HEK293T (cell line): ENCODE measurements at regions not wholly inside any gene's neighbourhood (a gene's known extent, or its start where the extent isn't known, plus 50 kb on each side); places are given as distances from the start of the nearest gene placed in this dataset.
"Not testable (repeated sequence)": the region's sequence is repeated elsewhere in the genome, so short reads cannot be mapped to it uniquely, and the experiment has no call there.

Source experiments
- CTCF ChIA-PET: fragments of 350-600 bp; formaldehyde crosslinking; extraction: SDS; loops from one replicate; lab custom pipeline; 2021; ENCODE audit warnings: antibody characterized with exemption, inconsistent platforms; lab: Yijun Ruan, JAX
- POLR2A ChIA-PET: fragments of 350-600 bp; formaldehyde crosslinking; extraction: SDS; loops from one replicate; lab custom pipeline; 2020; ENCODE audit warnings: antibody characterized with exemption, inconsistent platforms; lab: Yijun Ruan, JAX
- DNase-seq: peaks from one replicate; pipeline ENCODE4 v3.0.0; 2012; ENCODE audit warnings: mixed read lengths; ENCODE audit errors: extremely low spot score
- ARNT ChIP-seq: fragments of 450-650 bp; IDR thresholded peaks from 2 replicates; pipeline ENCODE4 v1.6.1; 2017; ENCODE audit warnings: mild to moderate bottlenecking
- BHLHE40 ChIP-seq: fragments of 450-650 bp; IDR thresholded peaks from 2 replicates; pipeline ENCODE4 v1.6.1; 2016; ENCODE audit warnings: mild to moderate bottlenecking, moderate library complexity, borderline replicate concordance
- CTBP1 ChIP-seq: fragments of 450-650 bp; IDR thresholded peaks from 2 replicates; pipeline ENCODE4 v1.6.1; 2016; ENCODE audit warnings: borderline replicate concordance
- ELF4 ChIP-seq: fragments of 450-650 bp; IDR thresholded peaks from 2 replicates; pipeline ENCODE4 v1.6.1; 2017; ENCODE audit warnings: antibody characterized with exemption
- FOXA1 ChIP-seq: fragments of 450-650 bp; IDR thresholded peaks from 2 replicates; pipeline ENCODE4 v1.6.1; 2016; ENCODE audit warnings: mild to moderate bottlenecking
- FOXK2 ChIP-seq: fragments of 450-650 bp; IDR thresholded peaks from 2 replicates; pipeline ENCODE4 v1.6.1; 2016; ENCODE audit warnings: mild to moderate bottlenecking
- FOXM1 ChIP-seq: fragments of 450-650 bp; IDR thresholded peaks from 2 replicates; pipeline ENCODE4 v1.6.1; 2017; ENCODE audit warnings: mild to moderate bottlenecking, borderline replicate concordance
- HDGF ChIP-seq: fragments of 450-650 bp; IDR thresholded peaks from 2 replicates; pipeline ENCODE4 v1.6.1; 2017; ENCODE audit warnings: antibody characterized with exemption, borderline replicate concordance
- L3MBTL2 ChIP-seq: fragments of 450-650 bp; conservative IDR thresholded peaks from 2 replicates; pipeline ENCODE4 v1.6.1; 2016; ENCODE audit warnings: mild to moderate bottlenecking
- LEF1 ChIP-seq: fragments of 450-650 bp; IDR thresholded peaks from 2 replicates; pipeline ENCODE4 v1.6.1; 2017; ENCODE audit warnings: mild to moderate bottlenecking, borderline replicate concordance
- NFRKB ChIP-seq: fragments of 450-650 bp; IDR thresholded peaks from 2 replicates; pipeline ENCODE4 v1.6.1; 2016; ENCODE audit warnings: mild to moderate bottlenecking, moderate library complexity
- PKNOX1 ChIP-seq: fragments of 450-650 bp; IDR thresholded peaks from 2 replicates; pipeline ENCODE4 v1.6.1; 2016
- SP1 ChIP-seq: fragments of 450-650 bp; IDR thresholded peaks from 2 replicates; pipeline ENCODE4 v1.6.1; 2017
- SUZ12 ChIP-seq: fragments of 450-650 bp; IDR thresholded peaks from 2 replicates; pipeline ENCODE4 v1.6.1; 2016; ENCODE audit warnings: mild to moderate bottlenecking
- TARDBP ChIP-seq: fragments of 450-650 bp; IDR thresholded peaks from 2 replicates; pipeline ENCODE4 v1.6.1; 2016
- ZNF384 ChIP-seq: fragments of 450-650 bp; IDR thresholded peaks from 2 replicates; pipeline ENCODE4 v1.6.1; 2016

GRCh38 chr5:154654486-154655371 lies 100.4 kb upstream of the LARP1 start:
- CTCF ChIA-PET: interaction anchor here (0.6 to 1.3 kb wide), 3 partner anchors 13 to 348 kb away, joined by 3 to 6 read pairs (median 6); no protein-coding TSS in a partner anchor
- POLR2A ChIA-PET: interaction anchor here (0.8 kb wide), 1 partner anchor 204 kb away, joined by 4 read pairs; the partner anchor contains the start of gene CNOT8
- no peak for DNase-seq
- TF ChIP-seq L3MBTL2 (no peak), CTBP1 (no peak), LEF1 (no peak), FOXM1 (no peak), PKNOX1 (no peak), ELF4 (no peak), ARNT (no peak), HDGF (no peak), BHLHE40 (no peak), ZNF384 (no peak), FOXA1 (no peak), SP1 (no peak)

GRCh38 chr5:154653764-154654485 lies 101.3 kb upstream of the LARP1 start:
- ChIA-PET POLR2A (no interaction called here), CTCF (interaction anchor here (0.7 to 1.3 kb wide), 2 partner anchors 61 to 349 kb away, joined by 6 read pairs; no protein-coding TSS in a partner anchor)
- no peak for TF ChIP-seq ZNF384
- no peak for TF ChIP-seq FOXK2
- TF ChIP-seq ELF4: no peak
- TF ChIP-seq FOXA1: no peak
- TF ChIP-seq LEF1: no peak
- no peak for TF ChIP-seq BHLHE40
- no peak for TF ChIP-seq PKNOX1
- TF ChIP-seq TARDBP: no peak
- no peak for TF ChIP-seq L3MBTL2
- TF ChIP-seq CTBP1: no peak
- no peak for TF ChIP-seq FOXM1
- TF ChIP-seq ARNT: no peak
- no peak for TF ChIP-seq SP1
- TF ChIP-seq NFRKB: no peak
- no peak for TF ChIP-seq HDGF
- no peak for TF ChIP-seq SUZ12
- no peak for DNase-seq

GRCh38 chr5:154653418-154653763 lies 101.8 kb upstream of the LARP1 start:
- POLR2A ChIA-PET: no interaction called here
- DNase-seq: no peak
- TF ChIP-seq FOXM1 (no peak), PKNOX1 (no peak)
- CTCF ChIA-PET: interaction anchor here (1.3 kb wide), 1 partner anchor 61 kb away, joined by 6 read pairs; no protein-coding TSS in a partner anchor

DNA sequence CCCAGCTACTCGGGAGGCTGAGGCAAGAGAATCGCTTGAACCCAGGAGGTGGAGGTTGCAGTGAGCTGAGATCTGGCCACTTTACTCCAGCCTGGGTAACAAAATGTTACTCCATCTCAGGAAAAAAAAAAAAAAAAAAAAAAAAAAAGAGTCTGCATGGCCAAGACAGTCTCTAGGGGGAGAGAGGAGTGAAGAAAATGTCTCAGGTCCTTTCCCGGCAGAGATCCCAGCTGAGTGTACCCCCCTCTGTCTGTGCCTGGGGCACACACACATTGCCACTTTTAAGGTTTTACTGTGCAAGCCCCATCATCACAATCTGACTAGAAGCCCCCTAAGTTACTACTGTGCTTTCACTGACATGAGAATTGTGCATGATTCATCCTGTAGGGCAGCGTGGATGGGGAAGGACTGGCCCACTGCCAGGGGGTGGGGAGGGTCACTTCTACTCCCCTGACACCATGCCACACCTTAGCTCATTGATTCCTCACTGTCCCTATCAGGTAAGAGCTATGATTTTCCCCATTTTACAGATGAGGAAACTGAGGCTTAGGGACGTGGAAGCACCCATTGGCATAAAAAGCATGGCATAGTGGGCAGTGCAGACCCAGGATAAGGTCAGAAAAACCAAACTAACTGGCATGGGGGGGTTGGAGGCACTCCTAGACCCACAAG lies 102.3 kb upstream of the LARP1 start:
- CTCF ChIA-PET: no interaction called here
- TF ChIP-seq BHLHE40 (no peak), ZNF384 (peak; percentile 49; the same call in 1 of the 2 replicates)
- no peak for DNase-seq
- POLR2A ChIA-PET: interaction anchor here (0.7 kb wide), 1 partner anchor 100 kb away, joined by 3 read pairs; no protein-coding TSS in a partner anchor

DNA sequence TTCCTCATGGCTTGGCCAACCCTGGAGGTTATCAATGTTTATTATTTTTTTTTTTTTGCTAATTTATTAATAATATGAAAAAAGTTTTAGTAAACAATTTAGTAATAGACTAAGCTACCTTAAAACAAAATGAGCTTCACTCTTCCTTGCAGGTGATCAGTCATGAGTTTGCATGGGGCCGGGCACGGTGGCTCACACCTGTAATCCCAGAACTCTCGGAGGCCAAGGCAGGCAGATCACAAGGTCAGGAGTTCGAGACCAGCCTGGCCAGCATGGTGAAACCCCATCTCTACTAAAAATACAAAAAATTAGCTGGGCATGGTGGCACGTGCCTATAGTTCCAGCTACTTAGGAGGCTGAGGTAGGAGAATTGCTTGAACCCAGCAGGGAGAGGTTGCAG lies 103.4 kb upstream of the LARP1 start:
- DNase-seq, CTCF ChIA-PET: not testable (repeated sequence)
- POLR2A ChIA-PET: interaction anchor here (1.2 kb wide), 1 partner anchor 285 kb away, joined by 3 read pairs; no protein-coding TSS in a partner anchor

- ChIA-PET POLR2A (no interaction called here), CTCF (no interaction called here)
- no peak for DNase-seq
- TF ChIP-seq PKNOX1 (no peak), HDGF (no peak), FOXA1 (no peak), LEF1 (no peak), CTBP1 (no peak), L3MBTL2 (no peak)
Measured at GRCh38 chr5:154648706-154649105, 106.5 kb upstream of the LARP1 start.
